GM21526 (cell line): ENCODE measurements at regions not wholly inside any gene's neighbourhood (a gene's known extent, or its start where the extent isn't known, plus 50 kb on each side); places are given as distances from the start of the nearest gene placed in this dataset.
"Not testable (repeated sequence)": the region's sequence is repeated elsewhere in the genome, so short reads cannot be mapped to it uniquely, and the experiment has no call there.

Experiments used
- ATAC-seq: cut with Tn5 transposase; IDR thresholded peaks from one replicate; pipeline ENCODE4 v1.9.1; 2021; ENCODE audit warnings: moderate library complexity; ENCODE audit not compliant: unreplicated experiment, low FRiP score

- no peak for ATAC-seq
These were observed 221.3 kb upstream of the DCC start for GRCh38 chr18:52118684-52119083.

GRCh38 chr18:52130624-52131301, 209.2 kb upstream of the DCC start:
- no peak for ATAC-seq

GRCh38 chr18:52131845-52132244, 208.2 kb upstream of the DCC start:
- ATAC-seq: no peak

GRCh38 chr18:52136532-52136931, 203.5 kb upstream of the DCC start:
- ATAC-seq: no peak

GRCh38 chr18:52140986-52141385, 199.0 kb upstream of the DCC start:
- no peak for ATAC-seq

GRCh38 chr18:52150050-52150449, 189.9 kb upstream of the DCC start:
- no peak for ATAC-seq

GRCh38 chr18:52152036-52152435, 188.0 kb upstream of the DCC start:
- no peak for ATAC-seq

- ATAC-seq: no peak
These were observed 183.8 kb upstream of the DCC start for GRCh38 chr18:52156166-52156565.

GRCh38 chr18:52160636-52161035, 179.4 kb upstream of the DCC start:
- no peak for ATAC-seq

- no peak for ATAC-seq
These were observed 176.5 kb upstream of the DCC start for GRCh38 chr18:52163478-52163877.

GRCh38 chr18:52168131-52168530, 171.9 kb upstream of the DCC start:
- ATAC-seq: not testable (repeated sequence)

GRCh38 chr18:52174220-52174619, 165.8 kb upstream of the DCC start:
- ATAC-seq: no peak

GRCh38 chr18:52175406-52175805, 164.6 kb upstream of the DCC start:
- ATAC-seq: no peak

GRCh38 chr18:52183107-52183506, 156.9 kb upstream of the DCC start:
- no peak for ATAC-seq

GRCh38 chr18:52190195-52190594, 149.8 kb upstream of the DCC start:
- ATAC-seq: no peak

- no peak for ATAC-seq
These were observed 149.4 kb upstream of the DCC start for GRCh38 chr18:52190631-52191030.

- no peak for ATAC-seq
These were observed 139.6 kb upstream of the DCC start for GRCh38 chr18:52200406-52200805.

GRCh38 chr18:52200921-52201663, 138.9 kb upstream of the DCC start:
- ATAC-seq: no peak

- ATAC-seq: no peak
These were observed 131.4 kb upstream of the DCC start for GRCh38 chr18:52208646-52209045.

GRCh38 chr18:52216109-52216508, 123.9 kb upstream of the DCC start:
- ATAC-seq: no peak

GRCh38 chr18:52216666-52217065, 123.3 kb upstream of the DCC start:
- no peak for ATAC-seq

- no peak for ATAC-seq
These were observed 120.9 kb upstream of the DCC start for GRCh38 chr18:52219102-52219501.
